Thoracic aorta (tissue), 2 donors: ENCODE measurements at regions not wholly inside any gene's neighbourhood (a gene's known extent, or its start where the extent isn't known, plus 50 kb on each side); places are given as distances from the start of the nearest gene placed in this dataset.

Experiments used
- ATAC-seq: fragments of 150-250 bp; one replicate; pipeline ENCODE4 v1.8.0; 2017; ENCODE audit warnings: low read depth; ENCODE audit not compliant: insufficient number of reproducible peaks, low FRiP score
- DNase-seq: peaks from one replicate; pipeline ENCODE4 v3.0.0-alpha.2; 2020; ENCODE audit warnings: low spot score
- H3K27ac ChIP-seq, 2 donors: fragments of 200-600 bp; sonication (generic); 1 replicate in 1 of 2; 2 replicates in 1 of 2; pipeline ENCODE4 v1.5.1; 2016; ENCODE audit warnings: mild to moderate bottlenecking in 2 of 2, moderate library complexity in 2 of 2
- H3K27me3 ChIP-seq: fragments of 200-600 bp; sonication (generic); replicated peaks from 2 replicates; pipeline ENCODE4 v1.6.0; 2016; ENCODE audit warnings: mild to moderate bottlenecking; ENCODE audit not compliant: insufficient read depth
- H3K36me3 ChIP-seq: fragments of 200-600 bp; sonication (generic); one replicate; pipeline ENCODE4 v1.5.1; 2016
- H3K4me1 ChIP-seq, 2 donors: fragments of 200-600 bp; sonication (generic); 1 replicate in 1 of 2; 2 replicates in 1 of 2; pipeline versions ENCODE4 v1.5.1 to v1.6.0; 2016; ENCODE audit warnings: low read depth in 2 of 2, mild to moderate bottlenecking in 1 of 2; ENCODE audit not compliant: control insufficient read depth in 1 of 2
- H3K4me3 ChIP-seq: fragments of 200-600 bp; sonication (generic); 2 replicates; pipeline ENCODE4 v1.5.1; 2016; ENCODE audit warnings: mild to moderate bottlenecking
- H3K9me3 ChIP-seq: fragments of 200-600 bp; sonication (generic); 2 replicates; pipeline ENCODE4 v1.5.1; 2016
- CTCF ChIP-seq: fragments of 200-600 bp; sonication (generic); IDR thresholded peaks from one replicate; pipeline ENCODE4 v1.5.1; 2019; ENCODE audit warnings: antibody characterized with exemption

GRCh38 chr20:59421920-59422637, 121.7 kb downstream of the EDN3 start:
- no peak overlapping the region for H3K27ac ChIP-seq
- no peak for ATAC-seq
- H3K27me3 ChIP-seq = no peaks in the 10 kb centered on the region
- no peaks in the 10 kb centered on the region for H3K36me3 ChIP-seq
- no peaks in the 10 kb centered on the region for H3K4me1 ChIP-seq
- TF ChIP-seq CTCF = no peak
- no peaks in the 10 kb centered on the region for H3K9me3 ChIP-seq
- H3K4me3 ChIP-seq = no peak overlapping the region
- no peak for DNase-seq

GRCh38 chr20:59422872-59423544, 122.6 kb downstream of the EDN3 start:
- no peaks in the 10 kb centered on the region for H3K9me3 ChIP-seq
- no peaks in the 10 kb centered on the region for H3K27me3 ChIP-seq
- no peak overlapping the region for H3K27ac ChIP-seq
- TF ChIP-seq CTCF = no peak
- no peaks in the 10 kb centered on the region for H3K36me3 ChIP-seq
- no peaks in the 10 kb centered on the region for H3K4me1 ChIP-seq
- no peak for DNase-seq
- ATAC-seq = no peak
- H3K4me3 ChIP-seq = no peak overlapping the region

GRCh38 chr20:59424976-59425375, 124.6 kb downstream of the EDN3 start:
- ATAC-seq = no peak
- H3K4me3 ChIP-seq = no peak overlapping the region
- H3K4me1 ChIP-seq = no peaks in the 10 kb centered on the region
- TF ChIP-seq CTCF = no peak
- no peaks in the 10 kb centered on the region for H3K9me3 ChIP-seq
- H3K36me3 ChIP-seq = no peaks in the 10 kb centered on the region
- H3K27ac ChIP-seq = no peak overlapping the region
- no peaks in the 10 kb centered on the region for H3K27me3 ChIP-seq
- DNase-seq = no peak

- ATAC-seq (no peak), DNase-seq (no peak)
- TF ChIP-seq CTCF = no peak
- no peaks in the 10 kb centered on the region for H3K9me3 ChIP-seq
- no peak overlapping the region for H3K27ac ChIP-seq
- H3K27me3 ChIP-seq = no peaks in the 10 kb centered on the region
- H3K4me1 ChIP-seq = no peaks in the 10 kb centered on the region
- H3K36me3 ChIP-seq = no peaks in the 10 kb centered on the region
- H3K4me3 ChIP-seq = no peak overlapping the region
Measured at GRCh38 chr20:59425572-59425971, 125.2 kb downstream of the EDN3 start.

GRCh38 chr20:59428006-59428405, 127.6 kb downstream of the EDN3 start:
- Histone ChIP-seq H3K4me3 (no peak overlapping the region), H3K36me3 (no peaks in the 10 kb centered on the region), H3K9me3 (no peaks in the 10 kb centered on the region), H3K27me3 (no peaks in the 10 kb centered on the region), H3K4me1 (no peaks in the 10 kb centered on the region), H3K27ac (no peak overlapping the region)
- TF ChIP-seq CTCF = no peak
- ATAC-seq = no peak
- no peak for DNase-seq
